HepG2 (cell line): ENCODE measurements at regions not wholly inside any gene's neighbourhood (a gene's known extent, or its start where the extent isn't known, plus 50 kb on each side); places are given as distances from the start of the nearest gene placed in this dataset.

Experiments
- ATAC-seq: fragments of 200-7000 bp; cut with Tn5 transposase; 3 replicates; pipeline ENCODE4 v1.9.1; 2020; ENCODE audit warnings: mild to moderate bottlenecking, moderate library complexity
- BruUV-seq: library from RNA; stranded (reverse); fragments of 400-500 nt; replicated peaks from 2 replicates; lab custom pipeline; 2021; lab: Mats Ljungman, UMichigan
- CTCF ChIA-PET: fragments of 300-600 bp; formaldehyde crosslinking; extraction: SDS; loops from one replicate; lab custom pipeline; 2021; ENCODE audit warnings: low total read pairs, inconsistent platforms, low intra/inter-chr PET ratio; lab: Yijun Ruan, JAX
- POLR2A ChIA-PET: fragments of 350-600 bp; sonication (Branson Sonifier 250); formaldehyde crosslinking; loops from one replicate; lab custom pipeline; 2020; ENCODE audit warnings: antibody characterized with exemption, inconsistent platforms; lab: Yijun Ruan, JAX
- DNase-seq: peaks from one replicate; pipeline ENCODE4 v3.0.0-alpha.2; 2015; ENCODE audit warnings: low spot score
- FAIRE-seq: peaks from 3 replicates; lab custom pipeline; 2011; peaks lifted over from hg19 to GRCh38; lab: Jason Lieb, UNC
- H2AFZ ChIP-seq: one replicate; pipeline ENCODE4 v1.6.1; 2011; ENCODE audit warnings: low read length, inconsistent platforms
- H3K27ac ChIP-seq: fragments of 300-600 bp; 3 replicates; pipeline ENCODE4 v1.8.0; 2011; ENCODE audit warnings: mixed run types, mild to moderate bottlenecking, mixed read lengths, low read length, inconsistent platforms; ENCODE audit not compliant: insufficient read depth; ENCODE audit errors: extremely low read length
- H3K27me3 ChIP-seq, 2 experiments: fragments of 200-600 bp in 1 of 2; 2 replicates in 1 of 2; 3 replicates in 1 of 2; pipeline versions ENCODE4 v1.6.0 to v1.8.0; 2011; ENCODE audit warnings: low read length in 2 of 2, mild to moderate bottlenecking in 2 of 2, moderate library complexity in 2 of 2, inconsistent platforms in 1 of 2; ENCODE audit not compliant: insufficient read depth in 2 of 2, control insufficient read depth in 1 of 2
- H3K36me3 ChIP-seq, 2 experiments: fragments of 200-600 bp in 1 of 2; replicated peaks in 1 of 2; 2 replicates in 1 of 2; 3 replicates in 1 of 2; pipeline versions ENCODE4 v1.5.1 to v1.8.0; 2011; ENCODE audit warnings: low read length in 2 of 2, inconsistent platforms in 1 of 2; ENCODE audit not compliant: insufficient read depth in 2 of 2, control insufficient read depth in 1 of 2
- H3K4me1 ChIP-seq: 2 replicates; pipeline ENCODE4 v1.5.1; 2012; ENCODE audit warnings: low read length, inconsistent platforms; ENCODE audit not compliant: insufficient read depth
- H3K4me2 ChIP-seq: 2 replicates; pipeline ENCODE4 v1.6.0; 2011; ENCODE audit warnings: low read depth, low read length, inconsistent platforms
- H3K4me3 ChIP-seq, 3 experiments: fragments of 200-600 bp in 1 of 3; sonication (generic), shearing (Covaris generic) in 1 of 3; replicated peaks in 1 of 3; 2 replicates each; pipeline ENCODE4 v1.5.1; 2011 to 2016; ENCODE audit warnings: low read length in 3 of 3, inconsistent platforms in 2 of 3, low read depth in 2 of 3, mild to moderate bottlenecking in 2 of 3, control low read depth in 1 of 3, mixed read lengths in 1 of 3; ENCODE audit not compliant: insufficient read depth in 1 of 3
- H3K79me2 ChIP-seq: one replicate; pipeline ENCODE4 v1.6.1; 2011; ENCODE audit warnings: low read length, inconsistent platforms; ENCODE audit not compliant: insufficient read depth
- H3K9ac ChIP-seq: 2 replicates; pipeline ENCODE4 v1.6.0; 2011; ENCODE audit warnings: mild to moderate bottlenecking, low read depth, low read length, inconsistent platforms; ENCODE audit not compliant: insufficient read depth
- H3K9me3 ChIP-seq: 2 replicates; pipeline ENCODE4 v1.5.1; 2012; ENCODE audit warnings: mild to moderate bottlenecking, low read length
- H4K20me1 ChIP-seq: 2 replicates; pipeline ENCODE4 v1.6.0; 2011; ENCODE audit warnings: inconsistent platforms, mild to moderate bottlenecking, low read length, moderate library complexity; ENCODE audit not compliant: insufficient read depth
- CTCF ChIP-seq: sonication (generic); formaldehyde crosslinking; IDR thresholded peaks from 2 replicates; pipeline ENCODE4 v1.5.0; 2020; ENCODE audit warnings: mild to moderate bottlenecking, missing genetic modification reagents, moderate library complexity
- MAFF ChIP-seq: IDR thresholded peaks from 2 replicates; pipeline ENCODE4 v1.6.1; 2011; ENCODE audit warnings: low read depth, low read length, improper control_type of control experiment
- MAFK ChIP-seq, 2 experiments: IDR thresholded peaks in 1 of 2; conservative IDR thresholded peaks in 1 of 2; 2 replicates each; pipeline ENCODE4 v1.6.1; 2011; ENCODE audit warnings: improper control_type of control experiment in 2 of 2, low read length in 2 of 2
- PLSCR1 ChIP-seq: sonication (generic); formaldehyde crosslinking; IDR thresholded peaks from 2 replicates; pipeline ENCODE4 v1.5.0; 2020; ENCODE audit warnings: missing genetic modification reagents, mild to moderate bottlenecking, borderline replicate concordance
- SIX4 ChIP-seq: sonication (generic); formaldehyde crosslinking; IDR thresholded peaks from 2 replicates; pipeline ENCODE4 v1.4.0; 2020; ENCODE audit warnings: missing genetic modification reagents
- ZBTB14 ChIP-seq: sonication (generic); formaldehyde crosslinking; IDR thresholded peaks from 2 replicates; pipeline ENCODE4 v1.4.0; 2020; ENCODE audit warnings: missing genetic modification reagents
- ZBTB20 ChIP-seq: sonication (generic); formaldehyde crosslinking; IDR thresholded peaks from 2 replicates; pipeline ENCODE4 v1.8.1; 2023; ENCODE audit warnings: missing genetic modification reagents, low read depth, mild to moderate bottlenecking, borderline replicate concordance
- ZNF432 ChIP-seq: sonication (generic); formaldehyde crosslinking; IDR thresholded peaks from 2 replicates; pipeline ENCODE4 v1.5.0; 2020; ENCODE audit warnings: missing genetic modification reagents, mild to moderate bottlenecking, borderline replicate concordance
- WGBS: methylation state at CpG from one replicate; pipeline ENCODE4 v1.1.6; 2017; ENCODE audit warnings: low lambda C conversion rate; 5-methylcytosine and 5-hydroxymethylcytosine counted together
- in situ Hi-C: cut with HindIII; loops from 2 replicates; pipeline ENCODE4 v1.10.0; 2017; ENCODE audit warnings: low pct_unique_long_range_greater_than_20kb; ENCODE audit not compliant: extremely low pct_ligation_motif_present
- intact Hi-C: fragments of 100-400 bp; cut with micrococcal nuclease; formaldehyde crosslinking; loops from one replicate; pipeline ENCODE4 v1.10.0; 2022; ENCODE audit not compliant: unreplicated experiment

GRCh38 chr1:208308221-208308620, 64.0 kb upstream of the PLXNA2 start:
- Histone ChIP-seq H3K4me3 (no peak overlapping the region), H3K36me3 (no peaks in the 10 kb centered on the region), H2AFZ (no peak overlapping the region), H3K9ac (no peak overlapping the region), H4K20me1 (no peaks in the 10 kb centered on the region), H3K27me3 (0 out of 5 replicates have a peak, but pooled peaks cover 0 to 2% of the 10 kb centered on the region in 2 experiments), H3K4me2 (no peak overlapping the region), H3K27ac (no peak overlapping the region), H3K4me1 (no peaks in the 10 kb centered on the region), H3K9me3 (no peaks in the 10 kb centered on the region), H3K79me2 (no peaks in the 10 kb centered on the region)
- CTCF ChIA-PET = no interaction called here
- FAIRE-seq (no peak), DNase-seq (no peak), ATAC-seq (no peak)
- intact Hi-C loops = no loop called here
- in situ Hi-C loops = no loop called here
- no peak for TF ChIP-seq ZNF432 (CRISPR knock-in tag)
- TF ChIP-seq MAFK (conservative IDR thresholded peaks at IDR 0.05 in 1 of 2, IDR thresholded peaks at IDR 0.05 in 1 of 2; ENCODE audit: low read length in 2 of 2) = peak; percentile 81 to 87
- TF ChIP-seq ZBTB20 (CRISPR knock-in tag) = no peak
- TF ChIP-seq MAFF = peak; percentile 71
- TF ChIP-seq ZBTB14 (CRISPR knock-in tag) = no peak
- no peak for TF ChIP-seq PLSCR1 (CRISPR knock-in tag)
- 50% methylated on average over 3 of the region's 3 CpGs for WGBS
- POLR2A ChIA-PET = no interaction called here
- no TSS peak for BruUV-seq

GRCh38 chr1:208309771-208310170, 65.6 kb upstream of the PLXNA2 start:
- no peaks in the 10 kb centered on the region for H3K79me2 ChIP-seq
- in situ Hi-C loops = no loop called here
- WGBS = 26% methylated on average over 7 of the region's 7 CpGs
- intact Hi-C loops = no loop called here
- no peak overlapping the region for H2AFZ ChIP-seq
- no peak for FAIRE-seq
- TF ChIP-seq SIX4 (CRISPR knock-in tag) = no peak
- TF ChIP-seq CTCF (CRISPR knock-in tag) = 0 out of 2 replicates have a peak, but pooled peaks have one; percentile 4
- ChIA-PET CTCF (no interaction called here), POLR2A (no interaction called here)
- no peak overlapping the region for H3K4me2 ChIP-seq
- no peaks in the 10 kb centered on the region for H3K36me3 ChIP-seq
- no peaks in the 10 kb centered on the region for H3K4me1 ChIP-seq
- BruUV-seq = no TSS peak
- no peak for ATAC-seq
- no peaks in the 10 kb centered on the region for H3K9me3 ChIP-seq
- H3K27ac ChIP-seq = no peak overlapping the region
- DNase-seq = no peak
- H3K4me3 ChIP-seq = no peak overlapping the region
- no peaks in the 10 kb centered on the region for H4K20me1 ChIP-seq
- 0 out of 5 replicates have a peak, but pooled peaks cover 0 to 2% of the 10 kb centered on the region in 2 experiments for H3K27me3 ChIP-seq
- no peak overlapping the region for H3K9ac ChIP-seq
